ENCODE measurements at regions not wholly inside any gene's neighbourhood (a gene's known extent, or its start where the extent isn't known, plus 50 kb on each side); places are given as distances from the start of the nearest gene placed in this dataset.

GRCh38 chr4:97197106-97197505, 946.2 kb downstream of the STPG2 start:
- Histone ChIP-seq H3K36me3 (ENCODE audit: insufficient read depth, low read length) (no peaks in the 10 kb centered on the region), H3K9me3 (ENCODE audit: control insufficient read depth, insufficient read depth, low read length) (no peaks in the 10 kb centered on the region), H3K4me1 (ENCODE audit: insufficient read depth, low read length) (no peaks in the 10 kb centered on the region; the same call in 1 of the 2 replicates), H3K9ac (ENCODE audit: low read depth, low read length) (no peak overlapping the region)

GRCh38 chr4:97208749-97209148, 934.5 kb downstream of the STPG2 start:
- no peaks in the 10 kb centered on the region for H3K9me3 ChIP-seq (ENCODE audit: control insufficient read depth, insufficient read depth, low read length)
- H3K9ac ChIP-seq (ENCODE audit: low read depth, low read length), result no peak overlapping the region
- no peaks in the 10 kb centered on the region for H3K36me3 ChIP-seq (ENCODE audit: insufficient read depth, low read length)
- no peaks in the 10 kb centered on the region for H3K4me1 ChIP-seq (ENCODE audit: insufficient read depth, low read length)

GRCh38 chr4:97215409-97215941, 927.8 kb downstream of the STPG2 start:
- Histone ChIP-seq H3K9me3 (ENCODE audit: control insufficient read depth, insufficient read depth, low read length) (no peaks in the 10 kb centered on the region), H3K4me1 (ENCODE audit: insufficient read depth, low read length) (no peaks in the 10 kb centered on the region), H3K9ac (ENCODE audit: low read depth, low read length) (no peak overlapping the region), H3K36me3 (ENCODE audit: insufficient read depth, low read length) (no peaks in the 10 kb centered on the region)

GRCh38 chr4:97216046-97216445, 927.2 kb downstream of the STPG2 start:
- H3K9me3 ChIP-seq (ENCODE audit: control insufficient read depth, insufficient read depth, low read length), result no peaks in the 10 kb centered on the region
- no peaks in the 10 kb centered on the region for H3K36me3 ChIP-seq (ENCODE audit: insufficient read depth, low read length)
- H3K9ac ChIP-seq (ENCODE audit: low read depth, low read length), result no peak overlapping the region
- H3K4me1 ChIP-seq (ENCODE audit: insufficient read depth, low read length), result no peaks in the 10 kb centered on the region

GRCh38 chr4:97235521-97235920, 907.8 kb downstream of the STPG2 start:
- Histone ChIP-seq H3K4me1 (ENCODE audit: insufficient read depth, low read length) (no peaks in the 10 kb centered on the region; the same call in 1 of the 2 replicates), H3K9ac (ENCODE audit: low read depth, low read length) (no peak overlapping the region), H3K36me3 (ENCODE audit: insufficient read depth, low read length) (no peaks in the 10 kb centered on the region), H3K9me3 (ENCODE audit: control insufficient read depth, insufficient read depth, low read length) (no peaks in the 10 kb centered on the region)

GRCh38 chr4:97238956-97239666, 904.2 kb downstream of the STPG2 start:
- Histone ChIP-seq H3K9ac (ENCODE audit: low read depth, low read length) (no peak overlapping the region), H3K4me1 (ENCODE audit: insufficient read depth, low read length) (no peaks in the 10 kb centered on the region; the same call in 1 of the 2 replicates), H3K9me3 (ENCODE audit: control insufficient read depth, insufficient read depth, low read length) (no peaks in the 10 kb centered on the region), H3K36me3 (ENCODE audit: insufficient read depth, low read length) (no peaks in the 10 kb centered on the region)

GRCh38 chr4:97239667-97239997, 903.6 kb downstream of the STPG2 start:
- Histone ChIP-seq H3K4me1 (ENCODE audit: insufficient read depth, low read length) (no peaks in the 10 kb centered on the region; the same call in 1 of the 2 replicates), H3K9ac (ENCODE audit: low read depth, low read length) (no peak overlapping the region), H3K9me3 (ENCODE audit: control insufficient read depth, insufficient read depth, low read length) (no peaks in the 10 kb centered on the region), H3K36me3 (ENCODE audit: insufficient read depth, low read length) (no peaks in the 10 kb centered on the region)

- Histone ChIP-seq H3K9me3 (ENCODE audit: control insufficient read depth, insufficient read depth, low read length) (no peaks in the 10 kb centered on the region), H3K36me3 (ENCODE audit: insufficient read depth, low read length) (no peaks in the 10 kb centered on the region)
These were observed 890.6 kb downstream of the STPG2 start for GRCh38 chr4:97252615-97253154.

GRCh38 chr4:97262769-97263168, 880.5 kb downstream of the STPG2 start:
- Histone ChIP-seq H3K36me3 (ENCODE audit: insufficient read depth, low read length) (no peaks in the 10 kb centered on the region), H3K9me3 (ENCODE audit: control insufficient read depth, insufficient read depth, low read length) (no peaks in the 10 kb centered on the region), H3K4me1 (ENCODE audit: insufficient read depth, low read length) (no peaks in the 10 kb centered on the region), H3K9ac (ENCODE audit: low read depth, low read length) (no peak overlapping the region)

More at GRCh38 chr4:97252615-97253154, 890.6 kb downstream of the STPG2 start:
- Histone ChIP-seq H3K9ac (ENCODE audit: low read depth, low read length) (no peak overlapping the region), H3K4me1 (ENCODE audit: insufficient read depth, low read length) (no peaks in the 10 kb centered on the region)

GRCh38 chr4:97270051-97270450, 873.2 kb downstream of the STPG2 start:
- H3K9me3 ChIP-seq (ENCODE audit: control insufficient read depth, insufficient read depth, low read length), result no peaks in the 10 kb centered on the region
- H3K4me1 ChIP-seq (ENCODE audit: insufficient read depth, low read length), result no peaks in the 10 kb centered on the region

GRCh38 chr4:97279391-97279790, 863.9 kb downstream of the STPG2 start:
- Histone ChIP-seq H3K9ac (ENCODE audit: low read depth, low read length) (no peak overlapping the region), H3K36me3 (ENCODE audit: insufficient read depth, low read length) (no peaks in the 10 kb centered on the region), H3K9me3 (ENCODE audit: control insufficient read depth, insufficient read depth, low read length) (peaks cover 3% of the 10 kb centered on the region; the same call in 1 of the 2 replicates), H3K4me1 (ENCODE audit: insufficient read depth, low read length) (no peaks in the 10 kb centered on the region)

More at GRCh38 chr4:97270051-97270450, 873.2 kb downstream of the STPG2 start:
- Histone ChIP-seq H3K9ac (ENCODE audit: low read depth, low read length) (no peak overlapping the region), H3K36me3 (ENCODE audit: insufficient read depth, low read length) (no peaks in the 10 kb centered on the region)

- no peaks in the 10 kb centered on the region for H3K4me1 ChIP-seq (ENCODE audit: insufficient read depth, low read length)
- no peaks in the 10 kb centered on the region for H3K9me3 ChIP-seq (ENCODE audit: control insufficient read depth, insufficient read depth, low read length)
- no peak overlapping the region for H3K9ac ChIP-seq (ENCODE audit: low read depth, low read length)
- no peaks in the 10 kb centered on the region for H3K36me3 ChIP-seq (ENCODE audit: insufficient read depth, low read length)
These were observed 842.7 kb downstream of the STPG2 start for GRCh38 chr4:97300561-97300960.

- H3K9me3 ChIP-seq (ENCODE audit: control insufficient read depth, insufficient read depth, low read length), result no peaks in the 10 kb centered on the region
- no peaks in the 10 kb centered on the region for H3K4me1 ChIP-seq (ENCODE audit: insufficient read depth, low read length)
- H3K9ac ChIP-seq (ENCODE audit: low read depth, low read length), result no peak overlapping the region
- H3K36me3 ChIP-seq (ENCODE audit: insufficient read depth, low read length), result no peaks in the 10 kb centered on the region
These were observed 837.9 kb downstream of the STPG2 start for GRCh38 chr4:97305351-97305750.

- Histone ChIP-seq H3K4me1 (ENCODE audit: insufficient read depth, low read length) (no peaks in the 10 kb centered on the region), H3K36me3 (ENCODE audit: insufficient read depth, low read length) (no peaks in the 10 kb centered on the region), H3K9ac (ENCODE audit: low read depth, low read length) (no peak overlapping the region), H3K9me3 (ENCODE audit: control insufficient read depth, insufficient read depth, low read length) (no peaks in the 10 kb centered on the region)
These were observed 834.2 kb downstream of the STPG2 start for GRCh38 chr4:97309121-97309520.

GRCh38 chr4:97317201-97317600, 826.1 kb downstream of the STPG2 start:
- no peaks in the 10 kb centered on the region for H3K36me3 ChIP-seq (ENCODE audit: insufficient read depth, low read length)
- no peak overlapping the region for H3K9ac ChIP-seq (ENCODE audit: low read depth, low read length)
- H3K4me1 ChIP-seq (ENCODE audit: insufficient read depth, low read length), result peaks cover 9% of the 10 kb centered on the region
- no peaks in the 10 kb centered on the region for H3K9me3 ChIP-seq (ENCODE audit: control insufficient read depth, insufficient read depth, low read length)

All from ES-I3 (cell line).